H9 (cell line): ENCODE measurements at regions not wholly inside any gene's neighbourhood (a gene's known extent, or its start where the extent isn't known, plus 50 kb on each side); places are given as distances from the start of the nearest gene placed in this dataset.

Experiments used
- DNase-seq: peaks from one replicate; pipeline ENCODE4 v3.0.0-alpha.2; 2017
- H2AFZ ChIP-seq: one replicate; pipeline ENCODE4 v1.6.1; 2013; ENCODE audit warnings: mild to moderate bottlenecking, low read length, control low read depth, moderate library complexity
- H2AK5ac ChIP-seq: 2 replicates; pipeline ENCODE4 v1.6.1; 2013; ENCODE audit warnings: low read length, control low read depth, mixed read lengths; ENCODE audit not compliant: insufficient read length
- H2BK120ac ChIP-seq: one replicate; pipeline ENCODE4 v1.6.1; 2013; ENCODE audit warnings: low read depth, mild to moderate bottlenecking, low read length, control low read depth, inconsistent platforms; ENCODE audit not compliant: poor library complexity, severe bottlenecking
- H2BK12ac ChIP-seq: 2 replicates; pipeline ENCODE4 v1.6.1; 2013; ENCODE audit warnings: low read length, control low read depth, mixed read lengths, low read depth; ENCODE audit not compliant: insufficient read length
- H2BK15ac ChIP-seq: 2 replicates; pipeline ENCODE4 v1.6.1; 2013; ENCODE audit warnings: low read depth, low read length, control low read depth
- H2BK20ac ChIP-seq: one replicate; pipeline ENCODE4 v1.6.1; 2013; ENCODE audit warnings: low read depth, mild to moderate bottlenecking, low read length, control low read depth, inconsistent platforms; ENCODE audit not compliant: poor library complexity, severe bottlenecking
- H2BK5ac ChIP-seq: 2 replicates; pipeline ENCODE4 v1.6.1; 2013; ENCODE audit warnings: low read length, control low read depth, mixed read lengths; ENCODE audit not compliant: insufficient read length
- H3K14ac ChIP-seq: 2 replicates; pipeline ENCODE4 v1.6.1; 2013; ENCODE audit warnings: low read length, control low read depth; ENCODE audit not compliant: insufficient read depth
- H3K18ac ChIP-seq: 2 replicates; pipeline ENCODE4 v1.6.1; 2013; ENCODE audit warnings: low read depth, mild to moderate bottlenecking, mixed read lengths, low read length, control low read depth; ENCODE audit not compliant: insufficient read length
- H3K23ac ChIP-seq: 2 replicates; pipeline ENCODE4 v1.6.1; 2013; ENCODE audit warnings: low read length, control low read depth, mixed read lengths, low read depth; ENCODE audit not compliant: insufficient read length
- H3K23me2 ChIP-seq: 2 replicates; pipeline ENCODE4 v1.6.1; 2013; ENCODE audit warnings: low read depth, mild to moderate bottlenecking, mixed read lengths, low read length, control low read depth; ENCODE audit not compliant: insufficient read length, poor library complexity, severe bottlenecking
- H3K27ac ChIP-seq: 2 replicates; pipeline ENCODE4 v1.5.1; 2013; ENCODE audit warnings: low read length, control low read depth, mixed read lengths, low read depth; ENCODE audit not compliant: insufficient read length
- H3K27me3 ChIP-seq: 2 replicates; pipeline ENCODE4 v1.6.1; 2013; ENCODE audit warnings: low read length, control low read depth, inconsistent platforms; ENCODE audit not compliant: insufficient read depth
- H3K4ac ChIP-seq: 2 replicates; pipeline ENCODE4 v1.6.1; 2013; ENCODE audit warnings: low read depth, mild to moderate bottlenecking, control low read depth, inconsistent platforms, low read length, moderate library complexity
- H3K4me1 ChIP-seq: 2 replicates; pipeline ENCODE4 v1.6.1; 2013; ENCODE audit warnings: low read length, control low read depth, inconsistent platforms; ENCODE audit not compliant: insufficient read depth
- H3K4me2 ChIP-seq: 2 replicates; pipeline ENCODE4 v1.6.1; 2013; ENCODE audit warnings: low read length, control low read depth, mixed read lengths; ENCODE audit not compliant: insufficient read length, insufficient read depth
- H3K56ac ChIP-seq: 2 replicates; pipeline ENCODE4 v1.6.1; 2013; ENCODE audit warnings: low read depth, mild to moderate bottlenecking, mixed read lengths, low read length, control low read depth; ENCODE audit not compliant: insufficient read length
- H3K79me1 ChIP-seq: 2 replicates; pipeline ENCODE4 v1.6.1; 2013; ENCODE audit warnings: low read depth, mild to moderate bottlenecking, moderate library complexity, low read length, control low read depth, inconsistent platforms; ENCODE audit not compliant: insufficient read depth, poor library complexity, severe bottlenecking
- H3K79me2 ChIP-seq: 2 replicates; pipeline ENCODE4 v1.6.1; 2013; ENCODE audit warnings: low read length, control low read depth, inconsistent platforms; ENCODE audit not compliant: insufficient read depth
- H3K9ac ChIP-seq: 2 replicates; pipeline ENCODE4 v1.6.1; 2013; ENCODE audit warnings: low read length, control low read depth, mixed read lengths; ENCODE audit not compliant: insufficient read length; ENCODE audit errors: extremely low read depth
- H3K9me3 ChIP-seq: one replicate; pipeline ENCODE4 v1.6.1; 2013; ENCODE audit warnings: low read depth, low read length, inconsistent platforms; ENCODE audit not compliant: control insufficient read depth
- H3T11ph ChIP-seq: one replicate; pipeline ENCODE4 v1.6.1; 2013; ENCODE audit warnings: mild to moderate bottlenecking, low read length, control low read depth, inconsistent platforms
- H4K20me1 ChIP-seq: one replicate; pipeline ENCODE4 v1.6.1; 2013; ENCODE audit not compliant: control insufficient read depth, insufficient read length, insufficient read depth
- H4K5ac ChIP-seq: 2 replicates; pipeline ENCODE4 v1.6.1; 2013; ENCODE audit warnings: low read depth, mild to moderate bottlenecking, mixed read lengths, low read length, control low read depth; ENCODE audit not compliant: insufficient read length
- H4K8ac ChIP-seq: replicated peaks from 2 replicates; pipeline ENCODE4 v1.6.1; 2013; ENCODE audit warnings: low read length, control low read depth, mixed read lengths, low read depth; ENCODE audit not compliant: insufficient read length
- H4K91ac ChIP-seq: 2 replicates; pipeline ENCODE4 v1.6.1; 2013; ENCODE audit warnings: low read depth, mild to moderate bottlenecking, moderate library complexity, mixed read lengths, low read length, control low read depth; ENCODE audit not compliant: insufficient read length
- H3K27ac Mint-ChIP-seq, 3 experiments: 2 replicates in 2 of 3; 3 replicates in 1 of 3; pipeline ENCODE4 v1.8.0; 2020 to 2021; ENCODE audit warnings: mixed read lengths in 3 of 3, mild to moderate bottlenecking in 1 of 3, moderate library complexity in 1 of 3
- H3K27me3 Mint-ChIP-seq: 2 replicates; pipeline ENCODE4 v1.8.0; 2021; ENCODE audit warnings: low read depth, mild to moderate bottlenecking, moderate library complexity, mixed read lengths
- H3K36me3 Mint-ChIP-seq, 3 experiments: 2 replicates in 2 of 3; 3 replicates in 1 of 3; pipeline ENCODE4 v1.8.0; 2020 to 2021; ENCODE audit warnings: low read depth in 3 of 3, mixed read lengths in 3 of 3; ENCODE audit not compliant: insufficient read depth in 1 of 3
- H3K4me1 Mint-ChIP-seq, 2 experiments: 2 replicates each; pipeline ENCODE4 v1.8.0; 2020; ENCODE audit warnings: mixed read lengths in 2 of 2
- H3K4me3 Mint-ChIP-seq, 2 experiments: 2 replicates in 1 of 2; 3 replicates in 1 of 2; pipeline ENCODE4 v1.8.0; 2020 to 2021; ENCODE audit warnings: mild to moderate bottlenecking in 2 of 2, mixed read lengths in 2 of 2, moderate library complexity in 1 of 2
- H3K9me3 Mint-ChIP-seq, 2 experiments: 2 replicates in 1 of 2; 3 replicates in 1 of 2; pipeline ENCODE4 v1.8.0; 2020; ENCODE audit warnings: mild to moderate bottlenecking in 2 of 2, mixed read lengths in 2 of 2, moderate library complexity in 1 of 2
- CTCF ChIP-seq: fragments of 200-600 bp; sonication (generic); conservative IDR thresholded peaks from 3 replicates; pipeline ENCODE4 v1.8.0; 2021; ENCODE audit warnings: antibody characterized with exemption, mild to moderate bottlenecking
- WGBS: extraction: QIAGEN DNeasy Blood & Tissue Kit; methylation state at CpG from one replicate; pipeline ENCODE4 v1.1.7; 2013; ENCODE audit warnings: missing lambda C conversion rate, low lambda C conversion rate, mixed read lengths; ENCODE audit not compliant: insufficient read length; ENCODE audit errors: extremely low coverage; 5-methylcytosine and 5-hydroxymethylcytosine counted together

- H3K27me3 Mint-ChIP-seq: peaks cover 6% of the 10 kb centered on the region
- WGBS: no CpG with 5 or more reads among the region's 2 CpGs
These were observed 117.1 kb downstream of the ANAPC4 start for GRCh38 chr4:25494166-25494565.

More at GRCh38 chr4:25494166-25494565, 117.1 kb downstream of the ANAPC4 start:
- H2BK5ac ChIP-seq: no peak overlapping the region
- H4K8ac ChIP-seq: no peak overlapping the region
- no peak overlapping the region for H3K56ac ChIP-seq
- no peaks in the 10 kb centered on the region for H4K20me1 ChIP-seq
- no peak overlapping the region for H3K27ac Mint-ChIP-seq
- H3K79me1 ChIP-seq: no peaks in the 10 kb centered on the region
- no peak overlapping the region for H3K4me2 ChIP-seq
- no peak overlapping the region for H3T11ph ChIP-seq
- H4K5ac ChIP-seq: no peak overlapping the region
- no peaks in the 10 kb centered on the region for H3K4me1 ChIP-seq
- H4K91ac ChIP-seq: no peak overlapping the region
- H3K4ac ChIP-seq: no peak overlapping the region
- no peak overlapping the region for H2BK120ac ChIP-seq
- no peak for TF ChIP-seq CTCF
- no peaks in the 10 kb centered on the region for H3K27me3 ChIP-seq
- H3K27ac ChIP-seq: no peak overlapping the region
- H2BK20ac ChIP-seq: no peak overlapping the region
- no peaks in the 10 kb centered on the region for H3K23me2 ChIP-seq
- no peaks in the 10 kb centered on the region for H3K9me3 ChIP-seq
- H2BK15ac ChIP-seq: no peak overlapping the region
- no peak overlapping the region for H2AFZ ChIP-seq
- no peaks in the 10 kb centered on the region; a peak in 1 of 7 replicates for H3K36me3 Mint-ChIP-seq
- H3K4me3 Mint-ChIP-seq: no peak overlapping the region
- no peaks in the 10 kb centered on the region for H3K79me2 ChIP-seq
- H2AK5ac ChIP-seq: no peak overlapping the region
- H3K9me3 Mint-ChIP-seq: peaks cover 0 to 2% of the 10 kb centered on the region in 2 experiments; a peak in 2 of 5 replicates
- H3K9ac ChIP-seq: no peak overlapping the region
- H3K14ac ChIP-seq: no peak overlapping the region
- peaks cover 0 to 6% of the 10 kb centered on the region in 2 experiments; a peak in 2 of 4 replicates for H3K4me1 Mint-ChIP-seq
- no peak for DNase-seq
- no peak overlapping the region for H3K23ac ChIP-seq
- no peak overlapping the region for H3K18ac ChIP-seq
- no peak overlapping the region for H2BK12ac ChIP-seq
